ENCODE measurements at regions not wholly inside any gene's neighbourhood (a gene's known extent, or its start where the extent isn't known, plus 50 kb on each side); places are given as distances from the start of the nearest gene placed in this dataset.

- Histone ChIP-seq H3K4me1 (ENCODE audit: control insufficient read depth in 5 of 5, insufficient read depth in 5 of 5, low read length in 5 of 5) (no peaks in the 10 kb centered on the region), H3K27me3 (ENCODE audit: control insufficient read depth in 3 of 3, insufficient read depth in 3 of 3, low read length in 2 of 3) (no peaks in the 10 kb centered on the region), H3K27ac (ENCODE audit: low read depth in 1 of 2, low read length in 1 of 2) (no peak overlapping the region), H3K9ac (ENCODE audit: insufficient read depth in 1 of 2, low read length in 2 of 2) (no peak overlapping the region), H3K36me3 (ENCODE audit: control insufficient read depth in 4 of 4, insufficient read depth in 4 of 4, low read length in 4 of 4) (no peaks in the 10 kb centered on the region), H3K9me3 (ENCODE audit: control insufficient read depth in 4 of 4, insufficient read depth in 3 of 4, low read length in 3 of 4) (peaks cover 0 to 7% (median 0%) of the 10 kb centered on the region in 4 donors), H3K4me3 (no peak overlapping the region)
- no peak for DNase-seq
- 34 to 68% methylated on average over 1 of the region's 1 CpG for WGBS, 2 donors
- ATAC-seq (ENCODE audit: insufficient read depth, low FRiP score) = no peak
- no peak for TF ChIP-seq CTCF (IDR thresholded peaks at IDR 0.05; ENCODE audit: control extremely low read depth, extremely low read depth)
Observed at GRCh38 chr12:102691773-102692555, 211.6 kb upstream of the IGF1 start.

GRCh38 chr12:102690253-102690652, 209.9 kb upstream of the IGF1 start:
- WGBS, 2 donors = 79 to 81% methylated on average over 2 of the region's 2 CpGs
- Histone ChIP-seq H3K9me3 (ENCODE audit: control insufficient read depth in 4 of 4, insufficient read depth in 3 of 4, low read length in 3 of 4) (peaks cover 0 to 3% (median 0%) of the 10 kb centered on the region in 4 donors), H3K4me1 (ENCODE audit: control insufficient read depth in 5 of 5, insufficient read depth in 5 of 5, low read length in 5 of 5) (no peaks in the 10 kb centered on the region), H3K9ac (ENCODE audit: insufficient read depth in 1 of 2, low read length in 2 of 2) (no peak overlapping the region), H3K4me3 (no peak overlapping the region), H3K27me3 (ENCODE audit: control insufficient read depth in 3 of 3, insufficient read depth in 3 of 3, low read length in 2 of 3) (no peaks in the 10 kb centered on the region), H3K36me3 (ENCODE audit: control insufficient read depth in 4 of 4, insufficient read depth in 4 of 4, low read length in 4 of 4) (no peaks in the 10 kb centered on the region), H3K27ac (ENCODE audit: low read depth in 1 of 2, low read length in 1 of 2) (no peak overlapping the region)
- ATAC-seq (ENCODE audit: insufficient read depth, low FRiP score) = no peak
- TF ChIP-seq CTCF (IDR thresholded peaks at IDR 0.05; ENCODE audit: control extremely low read depth, extremely low read depth) = no peak
- DNase-seq = no peak

- DNase-seq = no peak
- Histone ChIP-seq H3K27me3 (ENCODE audit: control insufficient read depth in 3 of 3, insufficient read depth in 3 of 3, low read length in 2 of 3) (no peaks in the 10 kb centered on the region), H3K9ac (ENCODE audit: insufficient read depth in 1 of 2, low read length in 2 of 2) (no peak overlapping the region), H3K36me3 (ENCODE audit: control insufficient read depth in 4 of 4, insufficient read depth in 4 of 4, low read length in 4 of 4) (no peaks in the 10 kb centered on the region), H3K4me3 (no peak overlapping the region), H3K9me3 (ENCODE audit: control insufficient read depth in 4 of 4, insufficient read depth in 3 of 4, low read length in 3 of 4) (no peaks in the 10 kb centered on the region), H3K27ac (ENCODE audit: low read depth in 1 of 2, low read length in 1 of 2) (no peak overlapping the region), H3K4me1 (ENCODE audit: control insufficient read depth in 5 of 5, insufficient read depth in 5 of 5, low read length in 5 of 5) (no peaks in the 10 kb centered on the region)
- no peak for ATAC-seq (ENCODE audit: insufficient read depth, low FRiP score)
- WGBS, 2 donors = 91 to 93% methylated on average over 3 of the region's 3 CpGs
- TF ChIP-seq CTCF (IDR thresholded peaks at IDR 0.05; ENCODE audit: control extremely low read depth, extremely low read depth) = no peak
Observed at GRCh38 chr12:102689701-102690100, 209.3 kb upstream of the IGF1 start.

GRCh38 chr12:102687523-102687922, 207.2 kb upstream of the IGF1 start:
- no peak for TF ChIP-seq CTCF (IDR thresholded peaks at IDR 0.05; ENCODE audit: control extremely low read depth, extremely low read depth)
- no peak overlapping the region for H3K27ac ChIP-seq (ENCODE audit: low read depth in 1 of 2, low read length in 1 of 2)
- H3K9ac ChIP-seq (ENCODE audit: insufficient read depth in 1 of 2, low read length in 2 of 2) = no peak overlapping the region
- DNase-seq (no peak), ATAC-seq (ENCODE audit: insufficient read depth, low FRiP score) (no peak)
- H3K9me3 ChIP-seq (ENCODE audit: control insufficient read depth in 4 of 4, insufficient read depth in 3 of 4, low read length in 3 of 4) = no peaks in the 10 kb centered on the region
- no peak overlapping the region for H3K4me3 ChIP-seq
- no peaks in the 10 kb centered on the region for H3K27me3 ChIP-seq (ENCODE audit: control insufficient read depth in 3 of 3, insufficient read depth in 3 of 3, low read length in 2 of 3)
- 58 to 83% methylated on average over 1 of the region's 1 CpG for WGBS, 2 donors
- H3K36me3 ChIP-seq (ENCODE audit: control insufficient read depth in 4 of 4, insufficient read depth in 4 of 4, low read length in 4 of 4) = no peaks in the 10 kb centered on the region
- no peaks in the 10 kb centered on the region for H3K4me1 ChIP-seq (ENCODE audit: control insufficient read depth in 5 of 5, insufficient read depth in 5 of 5, low read length in 5 of 5)
